DMS114 treated with DMSO at 0.1 percent for 48 hours (cell line): ENCODE measurements at regions not wholly inside any gene's neighbourhood (a gene's known extent, or its start where the extent isn't known, plus 50 kb on each side); places are given as distances from the start of the nearest gene placed in this dataset.
"Not testable (repeated sequence)": the region's sequence is repeated elsewhere in the genome, so short reads cannot be mapped to it uniquely, and the experiment has no call there.

ENCODE experiments used
- DNase-seq: peaks from one replicate; lab custom pipeline; 2025; ENCODE audit not compliant: unreplicated experiment; lab: John Stamatoyannopoulos, UW

DNA sequence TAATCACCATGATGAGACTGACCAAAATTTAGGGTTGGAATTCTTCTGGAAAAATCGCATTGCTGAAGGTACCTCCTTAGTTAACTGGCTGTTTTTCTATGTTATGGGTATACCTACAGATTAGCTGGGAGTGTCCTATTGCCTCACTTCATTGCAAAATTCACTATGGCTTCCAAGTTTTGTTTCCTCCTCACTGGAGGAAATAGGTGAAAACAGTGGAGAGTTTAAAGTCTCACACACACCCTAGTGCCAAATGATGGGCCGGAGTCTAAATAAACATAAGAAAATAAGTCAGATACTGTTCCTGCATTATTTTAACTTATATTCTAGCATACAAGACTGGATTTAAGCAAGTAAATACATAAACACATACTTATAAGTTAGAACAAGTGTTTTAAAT lies 98.2 kb downstream of the AHR start:
- DNase-seq, result no peak

DNA sequence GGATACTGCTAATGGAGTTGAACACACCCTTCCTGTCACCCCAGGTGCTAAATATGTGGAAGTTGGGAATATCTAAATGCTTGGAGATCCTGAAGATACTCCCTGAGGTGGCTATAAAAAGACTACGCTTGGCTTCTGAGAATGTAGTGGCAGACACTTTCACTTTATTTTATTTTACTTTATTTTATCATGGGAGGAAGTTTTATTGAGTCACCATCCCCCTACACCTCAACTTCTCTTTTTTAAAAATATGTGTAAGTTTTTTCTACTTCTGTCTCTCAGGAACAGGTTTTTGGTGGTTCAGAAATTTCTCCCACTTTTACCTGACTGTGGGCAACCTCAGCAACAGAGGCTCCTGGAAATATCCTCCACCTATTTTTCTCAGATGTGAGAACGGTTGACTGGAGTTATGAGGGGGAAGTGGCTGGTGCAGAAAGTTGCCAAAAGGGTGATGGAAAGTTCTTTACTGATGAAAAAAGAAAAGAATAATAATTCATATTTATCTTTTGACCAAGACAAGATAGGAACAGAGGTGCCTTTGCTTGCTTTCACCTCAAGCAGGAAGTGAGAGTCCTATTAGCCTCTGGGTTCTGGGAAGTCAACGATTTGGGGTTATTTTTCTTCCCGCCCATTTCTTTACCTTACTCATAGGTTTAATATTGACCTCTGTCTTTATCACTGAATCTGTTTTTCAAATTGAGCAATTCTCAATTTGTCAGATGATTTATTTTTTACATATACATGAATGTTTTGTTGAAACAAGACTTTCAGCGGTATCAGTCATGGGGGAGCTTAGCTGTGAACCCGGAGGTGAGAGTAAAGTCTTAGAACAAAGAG lies 103.6 kb downstream of the AHR start:
- DNase-seq, result no peak

DNA sequence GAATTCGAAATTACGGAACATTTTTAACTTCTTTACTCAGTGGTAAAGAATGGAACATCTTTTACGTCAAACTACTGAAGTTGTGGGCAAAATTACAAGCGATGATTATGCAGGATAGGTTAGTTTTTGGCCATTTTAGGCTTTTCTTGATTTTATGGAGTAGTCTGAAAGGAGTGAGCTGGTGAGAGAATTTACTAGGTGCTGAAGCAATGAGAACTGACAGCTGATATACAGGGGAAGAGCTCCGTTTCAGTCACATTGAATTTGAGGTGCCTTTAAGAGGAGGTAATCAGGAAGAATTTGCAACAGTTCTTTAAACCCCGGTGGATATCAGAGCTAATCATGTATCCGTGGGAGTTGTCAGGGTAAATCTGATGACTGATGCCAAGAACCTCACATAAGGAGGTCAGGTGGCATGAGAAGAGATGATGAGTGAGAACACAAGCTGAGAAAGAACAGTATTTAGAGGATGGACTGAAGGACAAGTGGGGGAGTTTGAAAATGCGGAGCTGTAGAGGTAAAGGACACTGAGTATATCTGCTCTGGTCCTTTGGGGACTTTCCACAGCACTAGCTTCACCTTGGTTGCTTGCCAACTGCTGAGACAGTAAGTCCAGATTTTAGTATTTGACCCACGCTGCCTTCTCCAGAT lies 104.3 kb downstream of the AHR start:
- no peak for DNase-seq

DNA sequence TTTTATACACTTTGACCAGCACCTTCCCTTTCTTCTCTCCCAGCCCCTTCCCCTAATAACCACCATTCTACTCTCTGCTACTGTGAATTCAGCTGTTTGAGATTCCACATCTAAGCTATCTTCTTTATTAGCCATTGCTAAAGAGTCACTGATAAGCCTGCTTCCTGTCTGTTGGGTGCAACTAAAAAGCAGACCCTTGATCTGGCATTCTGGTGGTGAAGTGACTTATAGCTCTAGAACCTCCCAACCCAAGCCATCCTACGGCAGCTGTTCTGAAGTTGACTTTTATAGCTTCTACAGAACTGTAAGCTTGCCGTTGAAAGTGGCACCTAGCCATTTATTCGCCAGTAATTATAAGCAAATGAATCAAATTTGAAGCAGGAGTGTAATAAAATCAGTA lies 105.6 kb downstream of the AHR start:
- DNase-seq, result no peak

DNA sequence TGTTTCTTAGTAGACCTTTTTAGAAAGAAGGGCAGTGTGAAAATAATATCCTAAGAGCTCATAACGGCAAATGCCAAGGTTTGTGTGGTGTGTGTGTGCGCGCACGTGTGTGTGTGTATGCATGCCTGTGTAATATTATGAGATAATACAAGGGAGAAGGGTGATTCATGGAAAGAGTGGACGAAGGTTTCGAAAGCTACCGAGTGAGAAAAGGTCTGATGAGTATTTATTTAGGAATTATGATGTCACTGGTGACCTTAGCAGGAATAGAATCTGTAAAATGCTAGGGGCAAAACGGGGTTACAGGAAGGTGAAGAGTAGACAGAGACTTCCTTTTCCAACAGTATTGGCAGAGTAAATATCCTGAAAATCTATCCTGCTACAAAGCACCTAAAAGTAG lies 107.3 kb downstream of the AHR start:
- no peak for DNase-seq

DNA sequence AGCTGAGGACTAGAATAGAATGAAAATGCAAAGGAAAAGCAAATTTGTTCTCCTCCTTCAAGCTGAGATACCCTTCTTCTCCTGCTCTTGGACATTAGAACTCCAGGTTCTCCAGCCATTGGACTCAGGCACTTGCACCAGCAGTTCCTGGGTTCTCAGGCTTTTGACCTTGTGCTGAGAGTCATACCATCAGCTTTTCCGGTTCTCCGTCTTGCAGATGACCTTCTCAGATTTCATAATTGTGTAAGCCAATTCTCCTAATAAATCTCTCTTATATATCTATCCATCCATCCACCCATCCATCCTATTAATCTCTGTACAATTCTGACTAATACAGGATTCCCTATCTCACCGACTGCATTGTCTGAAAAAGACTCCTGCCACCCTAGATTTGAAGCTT lies 108.3 kb downstream of the AHR start:
- no peak for DNase-seq

DNA sequence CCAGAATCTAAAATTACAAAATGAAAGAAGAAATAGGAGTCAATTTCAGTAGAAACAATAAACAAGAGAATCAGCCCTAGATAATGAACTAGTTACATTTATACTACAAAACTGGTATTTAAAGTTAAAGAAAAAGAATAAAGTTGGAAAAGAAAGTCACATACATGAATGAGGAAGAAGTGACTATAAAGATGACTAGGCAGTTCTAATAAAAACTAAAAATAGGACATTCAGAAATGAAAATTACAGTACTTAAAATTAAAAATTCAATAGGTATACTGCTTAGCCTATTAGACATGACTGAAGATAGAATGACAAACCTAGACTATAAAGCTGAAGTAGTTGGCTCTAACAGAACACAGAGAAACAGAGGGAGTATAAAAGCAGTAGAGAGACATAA lies 108.8 kb downstream of the AHR start:
- DNase-seq, result no peak

DNA sequence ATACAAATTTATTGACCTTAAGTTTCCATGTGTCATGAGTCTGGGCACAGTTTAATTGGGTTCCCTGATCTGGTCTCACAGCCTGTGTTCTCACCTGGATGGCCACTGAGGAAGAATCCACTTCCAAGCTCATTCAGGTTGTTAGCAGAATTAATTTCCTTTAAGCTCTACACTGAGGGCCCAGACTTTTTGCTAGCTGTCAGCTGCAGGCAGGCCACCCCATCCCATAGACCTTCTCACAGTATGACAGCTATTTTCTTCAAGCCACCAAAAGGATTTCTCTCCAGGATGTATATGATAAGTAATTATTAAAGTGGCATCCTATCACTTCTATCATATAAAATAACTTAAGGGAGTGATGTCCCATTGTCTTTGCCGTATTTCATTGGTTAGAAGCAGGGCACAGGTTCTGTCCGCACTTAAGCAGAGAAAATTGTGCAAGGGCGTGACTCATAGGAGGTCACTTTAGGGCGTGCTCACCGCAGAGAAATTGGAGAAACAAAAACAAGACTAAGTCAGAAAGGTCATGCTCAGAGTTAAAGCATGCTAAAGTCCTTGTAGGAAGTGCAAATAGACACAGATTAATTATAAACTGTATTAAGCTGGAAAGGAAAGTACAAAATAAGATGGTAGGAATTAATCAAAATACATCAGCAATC lies 109.9 kb downstream of the AHR start:
- DNase-seq, result no peak

DNA sequence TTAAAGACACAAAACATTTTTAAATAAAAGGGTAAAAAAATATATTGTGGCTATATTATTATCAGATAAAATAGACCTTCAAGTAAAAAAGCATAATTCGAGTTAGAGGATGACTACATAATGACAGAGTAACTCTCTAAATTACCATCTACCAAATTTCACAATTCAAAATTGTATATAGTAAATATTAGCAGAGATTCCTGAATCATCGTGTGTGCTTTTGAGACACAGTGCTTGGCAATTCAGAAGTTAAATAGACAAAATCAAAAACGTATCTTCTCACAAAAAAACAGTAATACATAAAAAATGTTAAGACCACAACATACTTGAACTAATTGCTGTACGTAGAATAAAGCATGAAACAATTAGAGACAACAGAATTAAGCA lies 110.4 kb downstream of the AHR start:
- DNase-seq, result no peak

DNA sequence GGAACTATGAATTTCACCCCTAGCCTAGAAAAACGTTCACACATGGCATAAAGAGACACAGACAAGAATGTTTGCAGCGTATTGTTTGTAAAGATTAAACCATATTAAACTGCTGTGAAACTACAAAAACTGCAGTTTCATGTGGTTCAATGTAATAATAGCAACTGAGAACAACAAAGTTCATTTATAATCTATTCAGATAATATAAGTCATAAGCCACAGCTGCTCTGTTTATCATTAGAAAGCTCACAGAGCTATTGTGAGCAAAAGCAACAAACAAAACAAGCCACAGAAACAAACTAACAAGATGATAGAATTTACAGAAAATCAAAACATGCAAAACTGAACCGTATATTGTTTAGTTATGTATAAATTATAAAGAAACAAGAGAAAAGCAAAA lies 113.5 kb downstream of the AHR start:
- DNase-seq, result no peak

DNA sequence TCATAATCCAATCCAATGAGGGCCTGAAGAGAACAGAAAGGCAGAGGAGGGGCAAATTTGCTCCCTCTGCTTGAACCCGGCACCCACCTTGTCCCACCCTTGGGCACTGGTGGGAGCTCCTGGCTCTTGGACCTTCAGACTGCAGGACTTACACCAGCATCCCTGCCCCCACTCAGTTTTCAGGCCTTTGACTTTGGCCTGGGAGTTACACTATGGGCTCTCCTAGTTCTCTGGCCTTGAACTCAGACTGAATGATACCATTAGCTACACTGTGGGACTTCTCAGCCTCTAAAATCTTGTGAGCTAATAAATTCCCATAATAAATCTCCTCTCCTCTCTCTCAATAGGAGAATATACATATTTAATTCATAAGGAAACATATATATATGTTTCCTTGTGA lies 114.4 kb downstream of the AHR start:
- no peak for DNase-seq

DNA sequence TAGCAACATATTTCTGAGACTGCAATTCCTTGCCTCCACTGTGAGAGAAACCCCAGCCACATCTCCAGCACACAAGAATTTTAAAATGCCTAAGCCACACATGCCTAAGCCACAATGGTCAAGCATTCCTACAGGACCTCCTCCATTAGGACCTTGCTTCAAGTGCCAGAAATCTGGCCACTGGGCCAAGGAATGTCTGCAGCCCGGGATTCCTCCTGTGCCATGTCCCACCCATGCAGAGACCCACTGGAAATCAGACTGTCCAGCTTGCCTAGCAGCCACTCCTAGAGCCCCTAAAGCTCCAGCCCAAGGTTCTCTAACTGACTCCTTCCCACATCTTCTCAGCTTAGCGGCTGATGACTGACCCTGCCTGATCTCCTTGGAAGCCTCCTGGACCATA lies 117.5 kb downstream of the AHR start:
- DNase-seq, result no peak

DNA sequence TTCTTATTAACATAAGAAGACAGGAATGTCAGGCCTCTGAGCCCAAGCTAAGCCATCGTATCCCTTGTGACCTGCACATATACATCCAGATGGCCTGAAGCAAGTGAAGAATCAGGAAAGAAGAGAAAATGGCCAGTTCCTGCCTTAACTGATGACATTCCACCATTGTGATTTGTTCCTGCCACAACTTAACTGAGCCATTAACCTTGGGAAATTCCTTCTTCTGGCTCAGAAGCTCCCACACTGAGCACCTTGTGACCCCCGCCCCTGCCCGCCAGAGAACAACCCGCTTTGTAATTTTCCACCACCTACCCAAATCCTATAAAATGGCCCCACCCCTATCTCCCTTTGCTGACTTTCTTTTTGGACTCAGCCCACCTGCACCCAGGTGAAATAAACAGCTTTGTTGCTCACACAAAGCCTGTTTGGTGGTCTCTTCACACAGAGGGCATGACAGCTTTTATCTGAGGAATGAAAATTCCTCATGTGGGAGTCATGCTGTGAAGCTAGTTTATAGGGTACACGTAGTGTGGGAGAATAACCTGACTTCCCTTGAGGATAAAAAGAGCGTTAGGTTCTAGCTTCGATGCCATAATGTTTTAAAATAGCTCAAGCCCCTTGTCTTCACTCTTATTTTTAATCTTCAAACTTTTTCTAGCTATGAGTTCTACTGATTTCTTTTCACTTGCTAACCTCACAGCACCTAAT lies 122.0 kb downstream of the AHR start:
- not testable (repeated sequence) for DNase-seq

DNA sequence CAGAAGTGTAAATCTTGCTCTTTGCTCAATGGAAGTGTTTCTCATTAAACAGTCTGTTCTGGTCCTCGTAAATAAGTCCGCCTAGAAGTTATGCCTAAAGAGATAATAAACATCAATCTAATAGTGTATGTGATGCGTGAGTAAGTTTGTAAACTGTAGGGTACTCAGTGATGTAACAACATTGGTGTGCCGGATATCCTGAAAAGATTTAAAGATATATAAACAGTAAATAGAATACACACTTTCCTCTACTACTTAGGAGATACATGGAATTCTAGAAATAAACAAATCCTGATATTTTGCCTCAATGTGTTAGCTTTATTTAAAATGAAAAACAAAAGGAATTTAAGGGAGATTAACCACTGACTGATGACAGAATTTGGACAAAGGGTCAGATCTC lies 123.5 kb downstream of the AHR start:
- DNase-seq, result no peak

DNA sequence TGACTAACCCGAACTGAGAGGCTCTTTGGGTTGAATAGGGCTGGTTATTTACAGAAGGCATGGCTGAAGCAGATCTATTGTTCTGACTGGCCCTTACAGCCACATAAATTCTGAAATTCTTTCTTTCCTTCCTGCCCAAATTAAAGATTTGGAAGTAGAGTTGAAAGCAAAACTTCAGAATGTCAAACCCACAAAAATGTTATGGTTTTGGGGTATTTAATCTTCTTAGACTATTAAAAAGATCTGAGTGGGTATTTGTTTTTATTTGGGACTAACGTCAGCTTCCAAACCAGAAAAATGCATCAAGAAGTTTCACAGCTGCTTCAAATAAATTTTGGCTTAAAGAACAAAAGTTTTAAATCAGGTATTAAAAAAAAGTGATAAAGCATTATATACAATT lies 124.5 kb downstream of the AHR start:
- DNase-seq, result no peak

DNA sequence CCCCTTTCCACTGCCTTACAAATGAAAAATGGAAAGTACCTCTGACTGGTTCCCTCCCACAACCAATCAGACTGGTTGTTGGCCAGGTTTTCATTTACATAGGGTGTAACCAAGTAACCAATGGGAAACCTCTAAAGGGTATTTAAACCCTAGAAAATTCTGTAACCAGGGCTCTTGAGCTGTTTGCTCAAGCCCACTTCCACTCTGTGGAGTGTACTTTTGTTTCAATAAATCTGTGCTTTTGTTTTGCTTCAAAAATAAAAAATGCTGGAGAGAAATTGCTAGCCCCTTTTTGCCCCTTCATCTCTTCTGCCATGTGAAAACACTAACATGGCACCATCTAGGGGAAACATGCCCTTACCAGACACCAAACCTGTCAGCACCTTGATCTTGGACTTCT lies 129.5 kb downstream of the AHR start:
- no peak for DNase-seq

DNA sequence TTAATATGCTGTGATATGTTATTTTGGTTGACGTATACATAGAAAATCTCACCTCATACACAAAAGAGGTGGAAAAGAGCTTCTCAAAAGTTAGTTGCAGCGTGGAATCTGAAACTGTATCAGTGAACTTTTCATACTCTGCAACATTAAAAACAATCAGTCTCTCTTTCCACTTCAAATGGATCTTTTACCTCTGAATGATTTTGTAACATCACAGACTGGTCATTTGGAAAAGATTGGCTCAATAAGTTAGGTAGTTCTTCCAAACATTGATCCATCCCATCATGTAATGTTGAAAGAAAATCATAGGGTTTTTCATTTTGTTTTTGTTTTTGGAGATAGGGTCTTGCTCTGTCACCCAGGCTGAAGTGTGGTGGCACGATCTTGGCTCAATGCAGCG lies 131.1 kb downstream of the AHR start:
- DNase-seq, result no peak

DNA sequence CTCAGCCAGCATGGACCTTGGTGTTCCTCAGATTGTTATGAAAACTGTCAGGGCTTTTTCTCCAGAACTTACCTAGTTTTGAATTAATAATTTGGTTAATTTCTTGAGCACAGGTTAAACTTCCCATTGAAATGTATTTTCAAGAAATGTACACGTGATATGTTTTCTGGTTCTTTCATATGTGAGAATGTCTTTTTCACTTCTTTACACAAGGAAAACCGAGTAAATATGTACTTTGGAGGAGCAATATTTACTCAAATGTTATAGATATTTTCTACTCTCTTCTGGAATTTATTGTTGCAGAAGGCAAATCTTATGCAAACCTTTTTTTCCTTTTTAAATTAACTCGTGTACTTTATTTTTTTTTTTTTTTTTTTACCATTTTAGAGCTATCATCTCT lies 134.3 kb downstream of the AHR start:
- DNase-seq, result no peak

DNA sequence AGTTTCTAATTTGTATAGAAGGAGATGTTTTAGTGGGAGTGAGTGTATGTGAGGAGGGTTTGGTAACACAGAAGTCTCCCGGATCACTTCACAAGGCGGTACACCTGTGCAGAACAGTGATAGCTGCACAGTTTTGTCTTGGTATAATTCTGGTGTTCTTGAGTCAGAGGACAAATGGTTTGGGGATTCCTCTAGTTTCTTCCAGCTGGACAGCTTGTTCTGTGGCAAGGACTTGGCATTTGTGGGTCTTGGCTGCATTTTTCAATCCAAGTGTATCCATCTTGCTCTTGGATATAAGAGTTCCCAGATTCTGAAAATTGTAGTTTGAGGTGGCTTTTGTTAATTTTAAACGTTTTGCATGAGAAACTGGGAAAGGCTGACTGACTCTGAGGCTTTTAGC lies 135.7 kb downstream of the AHR start:
- no peak for DNase-seq

DNA sequence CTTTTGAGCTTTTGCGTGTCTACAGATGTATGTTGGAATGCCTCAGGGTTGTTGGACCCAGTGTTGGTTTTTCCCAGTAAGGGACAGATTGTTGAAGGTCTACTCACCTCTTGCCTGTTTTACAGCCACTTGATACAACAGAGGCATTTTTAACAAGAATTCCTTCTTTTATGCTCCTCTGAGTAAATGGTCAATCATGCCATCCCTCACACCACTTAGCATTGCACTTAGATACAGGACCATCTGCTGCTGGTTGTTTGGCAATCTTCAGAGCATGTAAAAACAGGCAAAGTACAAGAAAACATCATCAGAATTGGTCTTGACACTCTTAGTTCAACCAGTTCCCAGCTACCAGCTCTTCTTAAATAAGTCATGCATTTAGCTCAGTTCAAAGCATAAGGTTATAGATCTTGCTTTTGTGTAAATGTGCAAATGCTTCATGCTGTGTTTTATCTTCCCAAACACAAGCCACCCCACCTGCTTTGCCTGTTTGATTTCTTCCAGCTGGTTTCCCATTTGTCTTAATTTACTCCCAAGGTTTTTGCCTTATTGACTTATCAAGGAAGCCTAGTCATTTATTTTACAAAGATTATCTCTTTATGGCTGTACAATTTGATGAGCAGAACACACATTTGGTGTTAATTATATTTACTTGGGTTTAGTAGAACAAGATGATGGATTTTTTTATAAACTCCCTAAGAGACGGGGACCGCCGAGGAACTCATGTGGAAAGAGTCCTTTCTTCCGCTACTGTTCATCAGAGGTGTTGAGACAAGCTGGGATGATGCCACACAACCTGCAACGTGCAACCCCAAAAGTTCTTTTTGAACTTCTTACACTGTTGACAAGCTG lies 136.6 kb downstream of the AHR start:
- DNase-seq, result no peak

DNA sequence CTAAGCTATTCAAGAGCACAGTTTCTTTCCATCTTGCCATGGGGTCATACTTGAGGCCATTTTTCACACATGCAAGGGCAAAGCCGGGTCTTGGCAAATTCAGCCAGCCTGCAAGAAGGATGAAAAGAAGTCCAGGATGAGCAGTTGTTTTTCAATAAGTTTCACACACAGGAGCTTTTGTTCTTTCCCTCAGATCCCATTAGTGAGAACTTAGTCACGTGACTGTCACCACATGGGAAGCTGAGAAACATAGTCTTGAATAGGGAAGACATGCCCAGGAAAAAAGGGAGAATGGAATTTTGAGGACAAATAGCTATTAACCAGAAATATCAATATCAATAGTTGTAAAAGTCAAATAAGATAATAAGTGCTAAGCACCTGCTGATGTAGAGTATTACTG lies 137.7 kb downstream of the AHR start:
- no peak for DNase-seq
